GM12865 (cell line): ENCODE measurements at regions not wholly inside any gene's neighbourhood (a gene's known extent, or its start where the extent isn't known, plus 50 kb on each side); places are given as distances from the start of the nearest gene placed in this dataset.

Source experiments
- DNase-seq: peaks from one replicate; pipeline ENCODE4 v3.0.0; 2010; ENCODE audit warnings: low read depth
- H3K4me3 ChIP-seq: 2 replicates; pipeline ENCODE4 v1.5.1; 2011; ENCODE audit warnings: mild to moderate bottlenecking, low read depth, low read length, control low read depth
- CTCF ChIP-seq: IDR thresholded peaks from 2 replicates; pipeline ENCODE4 v1.5.1; 2011; ENCODE audit warnings: low read length, control low read depth, low read depth, inconsistent platforms; ENCODE audit not compliant: insufficient read depth; ENCODE audit errors: missing control alignments

- no peak for DNase-seq
- no peak overlapping the region for H3K4me3 ChIP-seq
- no peak for TF ChIP-seq CTCF
Measured at GRCh38 chr12:93165384-93165932, 212.3 kb upstream of the NUDT4 start.

- no peak for TF ChIP-seq CTCF
- H3K4me3 ChIP-seq: peak overlapping the region; percentile 74
- peak; percentile 77 for DNase-seq
Measured at GRCh38 chr12:93166541-93167307, 211.0 kb upstream of the NUDT4 start.

GRCh38 chr12:93167331-93167730, 210.4 kb upstream of the NUDT4 start:
- peak overlapping the region; percentile 74 for H3K4me3 ChIP-seq
- TF ChIP-seq CTCF: no peak
- DNase-seq: no peak

- H3K4me3 ChIP-seq: peak overlapping the region; percentile 74
- DNase-seq: peak; percentile 89
- TF ChIP-seq CTCF: no peak
Measured at GRCh38 chr12:93167841-93168492, 209.8 kb upstream of the NUDT4 start.

- no peak for DNase-seq
- peak overlapping the region; percentile 74 for H3K4me3 ChIP-seq
Measured at GRCh38 chr12:93168751-93169150, 209.0 kb upstream of the NUDT4 start.

GRCh38 chr12:93169536-93169935, 208.2 kb upstream of the NUDT4 start:
- no peak for TF ChIP-seq CTCF
- no peak overlapping the region for H3K4me3 ChIP-seq

More at GRCh38 chr12:93168751-93169150, 209.0 kb upstream of the NUDT4 start:
- no peak for TF ChIP-seq CTCF

GRCh38 chr12:93170928-93171327, 206.8 kb upstream of the NUDT4 start:
- no peak for DNase-seq
- no peak overlapping the region for H3K4me3 ChIP-seq
- TF ChIP-seq CTCF: no peak

More at GRCh38 chr12:93169536-93169935, 208.2 kb upstream of the NUDT4 start:
- DNase-seq: no peak
